Left lobe of liver (tissue), 2 donors: ENCODE measurements at regions not wholly inside any gene's neighbourhood (a gene's known extent, or its start where the extent isn't known, plus 50 kb on each side); places are given as distances from the start of the nearest gene placed in this dataset.
"Not testable (repeated sequence)": the region's sequence is repeated elsewhere in the genome, so short reads cannot be mapped to it uniquely, and the experiment has no call there.

Experiments
- ATAC-seq: fragments of 200-7000 bp; cut with Tn5 transposase; one replicate; pipeline ENCODE4 v1.9.1; 2020; ENCODE audit warnings: mild to moderate bottlenecking, moderate library complexity
- DNase-seq: peaks from one replicate; pipeline ENCODE4 v3.0.0-alpha.2; 2020; ENCODE audit warnings: low spot score
- donor health status: DM: no; HTN: no; CAD: no; lungs with moderate emphysema.
- donor health status: DM: no; HTN: yes; CAD: no.

DNA sequence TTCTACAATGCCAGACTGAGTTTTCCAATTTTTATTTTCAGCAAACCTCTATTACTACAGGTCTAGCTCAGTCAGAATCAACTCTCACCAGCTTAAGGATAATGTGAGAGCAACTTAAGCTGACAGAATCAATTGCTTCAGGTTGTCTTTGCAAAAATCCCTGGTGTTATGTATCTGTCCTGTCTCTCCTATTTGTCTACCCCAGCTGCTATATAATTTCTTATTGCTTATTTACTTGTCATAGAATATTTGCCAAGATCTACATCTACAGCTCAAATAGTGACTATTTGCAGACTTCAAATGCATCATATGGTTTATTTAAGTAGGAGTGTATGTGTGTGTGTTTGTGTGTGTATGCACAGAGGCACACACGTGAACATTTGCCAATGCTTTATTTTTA, 54.1 kb downstream of the FOXG1 start:
- no peak for DNase-seq
- ATAC-seq = no peak

DNA sequence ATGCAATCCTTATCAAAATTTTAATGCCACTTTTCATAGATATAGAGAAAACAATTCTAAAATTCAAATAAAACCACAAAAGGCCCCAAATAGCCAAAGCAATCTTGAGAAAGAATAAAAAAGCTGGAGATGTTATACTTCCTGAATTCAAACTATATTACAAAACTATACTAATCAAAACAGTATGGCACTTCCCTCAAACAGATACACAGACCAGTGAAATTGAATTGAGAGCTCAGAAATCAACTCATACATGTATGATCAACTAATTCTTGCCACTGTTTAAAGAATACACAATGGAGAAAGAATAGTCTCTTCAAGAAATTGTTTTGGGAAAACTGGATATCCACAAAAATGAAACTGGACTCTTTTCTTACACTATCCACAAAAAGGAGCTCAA, 55.4 kb downstream of the FOXG1 start:
- ATAC-seq (no peak), DNase-seq (no peak)

DNA sequence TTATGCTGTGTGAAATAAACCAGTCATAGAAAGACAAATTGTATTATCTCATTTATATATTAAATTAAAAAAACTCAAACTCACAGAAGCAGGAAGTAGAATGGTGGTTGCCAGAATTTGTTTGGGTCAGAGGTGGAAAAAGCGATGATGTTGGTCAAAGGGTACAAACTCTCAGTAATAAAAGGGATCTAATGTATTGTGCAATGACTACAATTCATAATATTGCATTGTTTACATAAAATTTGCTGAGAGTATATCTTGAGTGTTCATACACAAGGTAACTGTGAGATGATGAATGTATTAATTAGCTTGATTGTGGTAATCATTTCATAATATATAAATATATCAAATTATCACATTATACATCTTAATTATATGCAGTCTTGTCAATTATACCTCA, 56.7 kb downstream of the FOXG1 start:
- ATAC-seq = no peak
- no peak for DNase-seq

DNA sequence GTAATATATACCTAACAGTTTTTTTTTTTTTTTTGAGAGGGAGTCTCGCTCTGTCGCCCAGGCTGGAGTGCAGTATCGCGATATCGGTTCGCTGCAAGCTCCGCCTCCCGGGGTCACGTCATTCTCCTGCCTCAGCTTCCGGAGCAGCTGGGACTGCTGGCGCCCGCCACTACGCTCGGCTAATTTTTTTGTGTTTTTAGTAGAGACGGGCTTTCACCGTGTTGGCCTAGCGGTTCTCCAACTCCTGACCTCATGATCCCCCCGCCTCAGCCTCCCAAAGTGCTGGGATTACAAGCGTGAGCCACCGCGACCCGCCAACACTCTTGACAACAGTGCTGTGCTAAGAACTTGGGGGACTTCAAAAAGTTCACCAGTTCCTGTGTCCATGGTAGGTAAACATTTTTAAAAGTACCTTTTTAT, 63.5 kb downstream of the FOXG1 start:
- no peak for DNase-seq
- ATAC-seq = no peak

DNA sequence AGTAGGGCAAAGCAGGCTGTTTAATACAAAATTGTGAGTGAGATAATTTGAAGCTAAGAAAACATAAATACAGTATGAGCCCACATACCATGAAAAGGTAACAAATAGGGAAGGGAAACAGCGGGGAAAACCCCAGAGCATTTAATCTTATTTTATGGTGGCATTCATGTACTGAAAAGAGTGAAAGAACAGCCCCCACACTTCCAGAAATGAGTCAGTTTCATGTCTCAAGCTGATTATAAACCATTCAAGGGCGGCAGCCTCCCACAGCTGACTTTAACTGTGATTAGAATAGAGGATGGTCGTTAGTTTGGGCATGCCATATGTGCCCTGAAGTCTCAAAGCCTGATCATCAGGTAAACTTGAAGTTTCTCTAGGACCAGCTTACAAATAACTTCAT, 64.5 kb downstream of the FOXG1 start:
- DNase-seq (no peak), ATAC-seq (no peak)

DNA sequence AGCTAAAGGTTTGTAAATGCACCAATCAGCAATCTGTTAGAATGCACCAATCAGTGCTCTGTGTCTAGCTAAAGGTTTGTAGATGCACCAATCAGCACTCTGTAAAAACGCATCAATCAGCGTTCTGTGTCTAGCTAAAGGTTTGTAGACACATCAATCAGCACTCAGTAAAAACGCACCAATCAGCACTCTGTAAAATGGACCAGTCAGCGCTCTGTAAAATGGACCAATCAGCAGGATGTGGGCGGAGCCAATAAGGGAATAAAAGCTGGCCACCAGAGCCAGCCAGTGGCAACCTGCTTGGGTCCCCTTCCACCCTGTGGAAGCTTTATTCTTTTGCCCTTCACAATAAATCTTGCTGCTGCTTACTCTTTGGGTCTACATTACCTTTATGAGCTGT, 76.0 kb downstream of the FOXG1 start:
- DNase-seq, ATAC-seq: not testable (repeated sequence)

DNA sequence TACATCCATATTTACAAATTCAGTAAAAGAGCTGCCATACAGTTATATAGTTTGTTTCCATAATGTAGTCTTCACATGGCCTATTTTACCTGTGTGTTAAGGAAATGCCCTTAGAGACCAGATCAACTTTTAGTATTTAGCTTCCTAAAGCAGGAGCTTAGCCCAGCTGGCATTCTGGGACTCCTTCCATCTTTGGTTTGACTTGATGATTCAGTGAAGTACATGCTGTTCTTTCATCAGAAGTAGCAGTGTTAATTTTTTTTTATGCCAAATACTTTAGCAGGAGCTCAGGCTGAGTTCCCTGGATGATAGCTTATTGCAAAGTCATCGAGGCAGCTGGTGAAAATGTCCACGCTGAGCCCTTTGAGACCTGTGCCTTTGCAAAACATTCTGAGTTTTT, 101.0 kb downstream of the FOXG1 start:
- no peak for DNase-seq
- no peak for ATAC-seq

DNA sequence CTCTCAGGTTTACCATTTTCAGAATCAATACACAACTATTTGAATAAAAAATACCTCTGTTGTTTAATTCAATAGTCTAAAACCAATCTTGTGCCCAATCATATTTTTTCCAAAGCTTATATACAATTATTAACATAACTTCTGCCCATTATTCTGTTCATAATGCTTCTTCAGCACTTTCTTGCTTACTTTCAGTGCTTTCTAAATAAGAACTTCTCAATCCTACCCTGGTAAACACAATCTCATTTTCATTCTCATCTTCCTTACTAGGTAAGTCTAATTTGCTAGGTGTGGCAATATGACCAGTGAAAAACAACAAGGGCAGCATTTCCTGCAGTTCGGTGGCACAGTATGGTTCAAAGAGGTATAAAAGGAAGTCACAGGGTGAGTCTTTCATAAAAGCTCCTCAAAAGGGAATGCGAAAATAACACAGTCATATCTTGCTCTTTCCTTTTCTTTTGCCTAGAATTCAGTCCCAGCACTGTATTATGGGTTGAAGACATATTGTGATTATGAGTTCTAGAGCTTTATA, 103.5 kb downstream of the FOXG1 start:
- no peak for DNase-seq
- ATAC-seq = no peak

DNA sequence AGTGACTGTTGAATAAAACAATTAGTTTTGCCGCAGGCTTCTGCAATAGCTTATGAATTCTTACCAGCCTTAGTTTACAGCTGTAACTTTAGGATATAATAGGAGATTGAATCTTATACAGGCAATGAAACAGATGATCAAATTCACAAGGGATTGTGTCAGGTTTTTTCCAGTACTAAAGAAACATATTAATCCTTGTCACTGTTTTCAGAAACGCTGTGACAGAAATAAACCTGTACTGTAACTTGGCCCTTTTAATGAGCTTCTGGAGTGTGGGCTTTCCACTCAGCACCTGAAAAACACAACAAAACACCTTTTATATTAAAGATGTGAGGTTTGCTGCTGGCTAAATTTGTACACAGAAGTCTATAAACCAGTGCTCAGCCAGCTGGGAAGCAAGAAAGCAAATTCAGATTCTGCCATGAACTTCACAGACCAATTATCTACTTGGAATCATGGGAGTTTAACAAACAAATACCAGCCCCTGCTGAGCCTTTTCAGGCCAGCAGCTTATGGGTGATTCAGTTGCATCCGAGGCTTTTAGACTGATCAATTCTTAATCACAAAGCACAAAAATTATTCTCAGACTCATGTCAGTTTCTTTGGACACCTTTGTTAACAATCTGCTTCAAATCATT, 109.5 kb downstream of the FOXG1 start:
- DNase-seq (no peak), ATAC-seq (no peak)

DNA sequence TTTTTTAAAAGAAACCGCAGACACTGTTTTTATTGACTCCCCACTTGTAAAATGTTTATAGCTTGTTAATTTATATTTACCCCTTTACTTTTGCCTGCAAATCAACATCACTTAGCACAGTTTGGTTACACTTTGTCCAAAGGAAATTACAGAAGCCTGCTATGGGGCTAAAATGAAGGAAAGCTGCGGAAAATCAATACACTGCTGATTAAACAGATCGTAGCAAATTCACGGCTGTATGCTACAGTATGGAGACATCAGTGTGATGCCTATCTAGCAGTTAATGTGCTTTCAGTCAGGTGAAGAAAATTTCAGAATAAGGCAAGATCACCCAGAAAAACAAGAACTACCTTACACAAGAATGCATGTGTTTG, 110.0 kb downstream of the FOXG1 start:
- ATAC-seq (no peak), DNase-seq (no peak)

DNA sequence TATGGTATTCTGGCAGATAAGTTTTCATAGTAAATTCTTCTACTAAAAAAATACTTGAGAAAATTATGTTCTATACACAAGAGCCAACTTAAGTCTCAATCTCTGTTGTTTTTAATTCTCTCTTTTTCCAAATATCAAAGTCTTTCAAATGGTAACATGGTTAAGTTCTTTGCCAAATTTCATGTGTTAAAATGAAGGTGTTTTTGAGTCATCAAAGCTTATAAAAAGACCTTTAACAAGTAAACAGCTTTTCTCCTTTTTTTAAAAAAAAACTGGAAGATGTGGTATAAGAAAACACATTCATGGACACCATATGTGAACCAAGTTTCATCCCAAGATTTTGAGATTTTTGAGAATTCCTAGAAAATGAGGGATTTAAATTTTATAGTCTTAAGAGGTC, 111.3 kb downstream of the FOXG1 start:
- ATAC-seq (no peak), DNase-seq (no peak)

DNA sequence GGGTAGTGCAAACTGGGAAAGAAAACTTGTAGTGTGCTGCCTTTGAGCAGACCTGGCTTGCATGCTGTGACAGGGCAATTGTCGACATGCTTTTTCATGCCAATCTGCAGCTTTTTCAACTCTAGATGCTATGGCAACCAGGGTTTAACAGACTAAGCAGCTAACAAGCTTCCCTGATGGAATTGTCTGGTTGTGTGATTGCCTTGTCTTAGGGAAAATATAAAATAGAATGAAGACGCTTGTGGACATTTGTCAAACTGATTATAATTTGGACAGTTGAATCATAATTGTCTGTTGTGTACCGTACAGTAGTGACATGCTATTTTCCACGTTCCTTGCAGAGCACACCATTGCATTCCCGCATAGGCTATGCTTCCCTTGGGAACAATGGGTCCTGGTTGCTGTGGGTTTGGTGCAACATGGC, 113.0 kb downstream of the FOXG1 start:
- ATAC-seq = no peak
- DNase-seq = no peak

DNA sequence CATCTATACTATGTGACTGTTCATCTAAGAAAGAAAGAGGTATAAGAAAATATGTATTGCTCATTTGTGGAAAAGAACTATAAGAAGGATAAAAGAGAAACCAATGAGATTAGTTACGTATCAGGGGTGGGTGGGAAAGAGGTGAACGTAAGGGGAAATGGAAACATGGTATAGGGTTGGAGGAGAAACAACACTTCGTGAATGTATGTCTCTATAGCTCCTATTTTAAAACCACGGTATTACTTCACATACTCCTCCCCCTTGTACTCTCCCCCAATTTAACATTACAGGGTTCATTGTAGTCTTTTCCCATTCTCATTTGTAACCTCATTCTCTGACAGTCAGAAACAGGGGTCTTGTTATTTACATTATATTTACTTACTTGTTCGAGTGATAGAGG, 120.4 kb downstream of the FOXG1 start:
- no peak for ATAC-seq
- DNase-seq = no peak

DNA sequence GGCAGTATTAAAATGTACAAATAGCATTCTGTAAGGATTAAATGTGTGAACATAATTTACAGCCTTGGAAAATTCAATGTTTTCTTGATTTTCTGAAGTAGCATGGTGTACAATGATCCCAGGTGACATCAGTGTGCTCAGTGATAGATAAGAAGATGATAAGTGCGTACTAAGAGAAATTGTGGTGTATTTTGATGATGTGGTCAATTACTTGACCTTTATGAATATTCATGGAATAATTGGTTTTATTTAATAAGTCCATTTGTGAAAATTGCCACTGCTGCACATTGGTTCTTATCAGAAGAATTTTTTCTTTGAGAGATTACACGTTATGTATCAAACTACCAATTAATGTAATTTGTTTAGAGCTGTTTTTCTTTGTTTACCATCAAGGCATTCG, 128.8 kb downstream of the FOXG1 start:
- no peak for ATAC-seq
- no peak for DNase-seq

DNA sequence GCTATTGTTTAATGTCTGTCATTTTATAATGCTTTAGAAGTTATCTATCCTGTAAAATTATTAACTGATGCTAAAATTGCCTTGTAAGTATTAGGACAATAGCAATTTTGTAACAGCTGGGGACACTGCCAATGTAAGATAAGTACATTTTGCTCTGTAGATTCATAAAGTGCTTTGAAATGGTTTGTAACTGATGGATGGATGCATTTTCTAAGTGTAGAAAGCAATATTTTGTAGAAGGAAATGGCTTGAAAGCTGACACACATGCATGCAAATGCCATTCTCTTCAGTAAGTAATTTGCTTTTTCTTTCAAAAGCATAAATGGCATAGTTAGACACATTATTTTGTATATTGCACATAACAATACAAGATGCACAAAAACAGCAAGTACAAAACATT, 129.8 kb downstream of the FOXG1 start:
- ATAC-seq = no peak

DNA sequence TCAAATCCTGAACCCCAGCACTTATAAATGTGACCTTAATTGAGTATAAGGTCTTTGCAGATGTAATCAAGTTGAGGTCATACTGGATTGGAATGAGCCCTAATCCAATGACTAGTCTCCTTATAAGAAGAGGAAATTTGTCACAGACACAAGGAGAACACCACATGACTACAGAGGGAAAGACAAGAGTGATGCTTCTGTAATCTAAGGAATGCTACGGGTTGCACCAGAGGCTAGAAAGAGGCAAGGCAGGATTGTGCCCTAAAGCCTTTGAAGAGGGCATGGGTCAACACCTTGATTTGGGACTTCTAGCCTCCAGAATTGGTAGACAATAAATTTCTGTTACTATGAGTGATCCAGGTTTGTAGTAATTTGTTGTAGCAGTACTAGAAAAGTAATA, 135.0 kb downstream of the FOXG1 start:
- DNase-seq (no peak), ATAC-seq (no peak)

More for the DNA sequence above, 129.8 kb downstream of the FOXG1 start:
- no peak for DNase-seq

DNA sequence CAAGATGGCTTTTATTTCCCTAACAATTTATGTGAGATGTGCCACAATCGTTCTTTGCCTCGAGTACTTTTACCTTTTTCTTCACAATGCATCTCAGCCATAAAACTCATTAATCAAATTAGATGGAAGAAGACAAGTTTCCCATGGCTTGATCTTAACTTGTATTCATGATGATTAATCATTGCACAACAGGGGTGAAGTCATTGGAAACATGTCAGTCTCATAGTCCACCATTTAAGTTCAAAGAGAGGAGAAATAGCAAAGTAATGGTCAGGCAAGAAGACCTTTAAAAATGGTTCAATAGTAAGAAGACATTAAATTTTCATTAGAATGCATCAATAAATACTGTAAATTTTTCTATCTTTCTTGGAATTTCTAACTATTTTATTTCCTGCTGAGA, 136.3 kb downstream of the FOXG1 start:
- DNase-seq (no peak), ATAC-seq (no peak)

DNA sequence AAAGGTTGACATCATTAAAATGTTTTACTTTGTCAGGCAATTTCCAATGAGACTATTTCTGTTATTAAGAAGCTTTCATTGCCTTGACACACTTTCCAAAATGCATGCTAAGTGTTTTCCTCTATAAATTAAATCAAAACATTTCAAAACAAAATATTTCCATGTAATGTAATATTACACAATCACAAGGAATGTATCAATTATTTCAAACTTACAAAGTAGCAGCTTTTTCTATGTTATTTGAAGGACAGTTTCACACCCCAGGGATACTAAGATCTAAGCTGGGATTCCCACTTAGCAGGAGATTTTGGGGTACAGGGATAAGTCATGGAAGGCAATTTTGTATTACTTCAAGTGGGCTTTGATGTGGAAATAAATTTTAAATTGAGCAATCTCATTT, 144.9 kb downstream of the FOXG1 start:
- DNase-seq (no peak), ATAC-seq (no peak)

DNA sequence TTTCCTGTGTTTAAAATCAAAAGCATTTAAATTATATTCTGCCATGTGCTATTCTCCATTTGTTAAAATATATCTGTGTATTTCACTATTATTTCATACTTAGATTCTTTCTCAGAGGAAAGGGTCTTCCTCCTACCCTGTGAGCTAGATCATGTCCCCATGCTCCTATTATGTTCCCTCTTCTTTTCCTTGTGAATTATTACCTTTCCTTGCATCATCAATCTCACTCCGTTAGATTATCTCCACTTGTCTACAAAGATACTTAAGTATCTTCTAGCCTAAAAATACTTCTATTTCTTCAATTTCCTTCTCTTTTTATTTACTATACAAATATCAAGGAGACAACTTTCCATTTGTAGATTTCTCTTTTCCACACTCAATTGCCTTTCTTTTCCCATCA, 146.5 kb downstream of the FOXG1 start:
- ATAC-seq (no peak), DNase-seq (no peak)

DNA sequence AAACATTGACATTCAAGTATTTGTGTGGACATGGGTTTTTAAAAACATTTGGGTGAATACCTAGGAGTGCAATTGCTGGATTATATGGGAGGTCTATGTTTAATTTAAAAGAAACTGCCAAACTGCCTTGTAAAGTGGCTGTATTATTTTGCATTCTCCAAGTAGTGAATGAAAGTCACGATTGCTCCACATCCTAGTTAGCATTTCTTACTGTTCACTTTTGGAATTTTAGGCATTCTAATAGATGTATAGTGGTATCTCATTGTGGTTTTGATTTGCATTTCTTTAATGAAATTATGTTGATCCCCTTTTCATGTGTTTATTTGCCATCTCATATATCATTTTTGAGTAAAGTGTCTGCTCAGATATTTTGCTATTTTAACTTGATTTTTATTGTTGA, 159.5 kb downstream of the FOXG1 start:
- DNase-seq (no peak), ATAC-seq (no peak)

DNA sequence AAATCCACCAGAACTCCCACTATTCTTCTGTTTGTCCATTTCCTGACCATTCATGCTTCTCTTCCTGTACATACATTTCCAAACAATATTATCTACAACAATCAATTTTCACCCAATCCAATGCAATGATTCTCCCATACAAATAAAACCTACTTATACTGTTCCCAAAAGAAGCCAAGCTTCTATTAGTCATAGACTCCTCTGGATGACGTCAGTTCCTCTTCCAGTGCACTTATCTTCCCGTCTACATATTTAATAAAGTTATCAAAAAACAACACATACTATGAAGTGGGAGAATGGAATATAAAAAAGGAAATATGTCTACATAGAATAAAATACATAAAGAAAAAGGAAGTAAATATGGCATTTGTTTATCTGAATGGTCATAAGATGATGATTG, 165.4 kb downstream of the FOXG1 start:
- ATAC-seq (no peak), DNase-seq (no peak)

DNA sequence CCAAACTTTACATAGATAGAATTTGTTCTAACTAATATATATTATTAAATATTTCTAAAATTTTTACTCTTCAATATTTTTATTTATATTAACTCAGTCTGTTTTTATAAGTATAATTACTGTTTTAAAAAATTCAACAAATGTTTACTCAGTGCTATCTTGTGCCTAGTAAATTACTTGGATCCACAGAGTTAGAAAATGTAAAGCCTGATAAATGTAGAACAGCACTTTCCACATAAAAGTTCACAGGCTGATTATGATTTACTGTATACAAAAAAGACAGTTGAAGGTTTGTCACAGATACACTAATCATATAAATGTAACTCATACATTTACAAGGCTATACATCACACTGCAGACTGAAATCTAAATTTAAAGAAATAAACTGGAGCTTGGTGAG, 170.0 kb downstream of the FOXG1 start:
- no peak for ATAC-seq
- DNase-seq = no peak

DNA sequence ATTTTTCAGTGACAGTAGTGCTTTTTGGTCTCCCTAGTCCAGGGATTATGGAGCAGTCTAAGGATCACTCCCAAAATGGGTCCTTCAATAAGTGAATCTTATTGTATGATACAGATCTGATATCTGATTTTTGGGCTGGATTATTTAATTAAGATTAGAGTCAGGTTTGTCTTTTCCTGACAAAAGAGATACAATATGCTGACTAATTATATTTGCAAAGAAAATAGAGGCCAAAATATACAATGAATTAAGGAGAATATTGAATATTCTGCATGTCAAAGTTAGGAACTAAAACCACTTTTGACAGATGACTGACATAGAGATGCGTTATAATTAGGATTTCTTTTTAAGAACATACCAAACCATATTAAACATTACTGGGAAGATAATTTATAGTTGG, 175.2 kb downstream of the FOXG1 start:
- DNase-seq = no peak
- ATAC-seq = no peak
